ENCODE measurements at regions not wholly inside any gene's neighbourhood (a gene's known extent, or its start where the extent isn't known, plus 50 kb on each side); places are given as distances from the start of the nearest gene placed in this dataset.

DNA sequence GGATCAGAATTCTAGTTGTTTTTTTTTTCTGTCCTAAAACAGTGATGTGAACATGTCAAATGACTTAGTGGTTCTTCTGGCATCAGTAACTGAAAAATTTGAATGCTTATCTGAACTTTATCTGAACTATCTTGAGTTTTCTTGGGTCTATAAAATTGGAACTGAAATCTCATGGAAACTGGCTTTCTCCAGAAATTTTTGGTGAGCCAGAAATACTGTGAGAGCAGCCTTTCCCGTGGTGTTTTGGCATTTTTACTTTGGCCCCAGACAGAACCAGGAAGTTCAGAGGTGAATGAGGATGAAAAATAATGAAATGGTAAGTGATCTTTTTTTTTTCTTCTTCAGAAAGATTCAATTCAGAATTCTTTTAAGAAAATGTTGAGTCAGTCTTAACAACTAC, 89.5 kb upstream of the CCDC91 start:
- H3K36me3 Mint-ChIP-seq (ENCODE audit: insufficient read depth in 2 of 2), result no peaks in the 10 kb centered on the region
- no peak overlapping the region for H3K4me3 Mint-ChIP-seq
- H3K4me1 Mint-ChIP-seq (ENCODE audit: low read depth), result no peaks in the 10 kb centered on the region
- ATAC-seq (replicated peaks in 1 of 2), result no peak
- peaks cover 5% of the 10 kb centered on the region for H3K27me3 Mint-ChIP-seq (ENCODE audit: low read depth)
- H3K9me3 Mint-ChIP-seq, result no peaks in the 10 kb centered on the region
- no peak for DNase-seq
- H3K27ac Mint-ChIP-seq, result no peak overlapping the region

DNA sequence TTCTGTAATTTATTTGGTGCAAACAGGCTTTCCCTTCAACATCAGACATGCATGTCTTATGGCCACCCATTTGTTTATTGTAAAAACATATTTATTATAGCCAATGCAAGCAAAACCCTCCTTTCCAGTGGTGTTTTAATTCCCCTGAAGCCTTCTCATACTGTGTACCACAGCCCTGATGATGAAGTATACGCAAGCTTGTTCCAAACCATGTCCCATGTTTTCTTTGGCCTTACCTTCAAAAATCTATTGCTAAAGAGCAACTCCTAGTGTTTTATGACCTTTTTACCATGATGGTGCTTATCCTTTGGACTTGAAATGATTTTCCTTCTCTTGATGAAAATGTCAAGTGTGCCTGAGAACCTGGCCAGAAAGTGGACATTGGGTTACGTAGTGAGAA, 85.9 kb upstream of the CCDC91 start:
- no peak for ATAC-seq (replicated peaks in 1 of 2)
- no peak overlapping the region for H3K27ac Mint-ChIP-seq
- no peaks in the 10 kb centered on the region for H3K36me3 Mint-ChIP-seq (ENCODE audit: insufficient read depth in 2 of 2)
- H3K9me3 Mint-ChIP-seq, result no peaks in the 10 kb centered on the region
- no peak overlapping the region for H3K4me3 Mint-ChIP-seq
- no peaks in the 10 kb centered on the region for H3K27me3 Mint-ChIP-seq (ENCODE audit: low read depth)
- no peaks in the 10 kb centered on the region for H3K4me1 Mint-ChIP-seq (ENCODE audit: low read depth)
- DNase-seq, result no peak

DNA sequence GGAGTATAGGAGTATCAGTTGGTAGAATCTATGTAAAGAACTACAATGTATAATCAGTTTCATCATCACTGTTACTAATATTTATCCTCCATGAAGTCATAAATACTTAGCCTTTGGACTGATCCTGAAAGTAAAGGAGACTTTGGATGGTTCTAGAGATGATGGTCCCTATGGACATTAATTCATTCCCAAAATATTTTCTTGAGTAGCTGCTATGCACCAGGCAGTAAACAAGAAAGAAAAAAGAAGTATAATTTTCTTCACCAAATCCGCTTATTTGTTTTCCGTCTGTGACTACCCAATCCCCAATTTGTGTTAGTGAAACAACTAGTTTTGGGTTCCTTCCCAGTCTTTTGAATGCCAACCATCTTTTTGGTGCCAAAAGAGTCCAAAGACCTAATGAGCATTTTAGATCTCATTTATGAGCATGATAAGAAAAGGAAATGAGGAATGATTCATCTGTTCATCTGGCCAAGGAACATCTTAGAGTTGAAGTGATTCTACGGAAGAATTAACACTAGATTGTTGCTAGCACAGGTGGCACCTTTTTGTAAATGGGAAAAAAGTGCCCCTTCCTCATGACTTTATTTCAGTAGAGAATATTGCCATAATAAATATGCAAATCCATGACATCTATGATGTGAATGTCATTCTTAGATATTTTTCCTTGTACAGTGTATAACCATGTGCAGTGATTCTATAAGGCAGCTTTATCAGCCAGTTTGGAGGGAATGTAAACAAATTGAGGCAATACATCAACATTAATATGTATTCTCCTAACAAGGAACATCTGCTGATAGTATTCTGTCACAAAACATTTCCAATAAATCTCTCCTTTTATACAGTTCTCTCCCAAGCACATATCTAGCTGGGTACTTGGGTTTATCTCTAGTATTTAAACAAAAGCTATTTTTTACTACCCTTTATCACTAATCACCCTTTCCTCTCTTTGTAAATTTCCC, 85.1 kb upstream of the CCDC91 start:
- no peaks in the 10 kb centered on the region for H3K36me3 Mint-ChIP-seq (ENCODE audit: insufficient read depth in 2 of 2)
- no peaks in the 10 kb centered on the region for H3K9me3 Mint-ChIP-seq
- H3K27me3 Mint-ChIP-seq (ENCODE audit: low read depth), result no peaks in the 10 kb centered on the region
- DNase-seq (no peak), ATAC-seq (replicated peaks in 1 of 2) (no peak)
- no peaks in the 10 kb centered on the region for H3K4me1 Mint-ChIP-seq (ENCODE audit: low read depth)
- no peak overlapping the region for H3K27ac Mint-ChIP-seq
- no peak overlapping the region for H3K4me3 Mint-ChIP-seq

DNA sequence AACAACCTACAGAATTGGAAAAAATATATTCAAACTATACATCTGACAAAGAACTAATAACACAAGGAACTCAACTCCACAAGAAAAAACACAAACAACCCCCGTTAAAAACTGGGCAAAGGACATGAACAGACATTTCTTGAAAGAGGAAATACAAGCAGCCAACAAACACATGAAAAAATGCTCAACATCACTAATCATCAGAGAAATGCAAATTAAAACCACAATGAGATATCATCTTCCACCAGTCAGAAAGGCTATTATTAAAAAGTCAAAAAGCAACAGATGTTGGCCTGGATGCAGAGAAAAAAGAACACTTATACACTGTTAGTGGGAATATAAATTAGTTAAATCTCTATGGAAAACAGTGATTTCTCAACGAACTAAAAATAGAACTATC, 82.6 kb upstream of the CCDC91 start:
- Mint-ChIP-seq H3K9me3 (no peaks in the 10 kb centered on the region), H3K27ac (no peak overlapping the region), H3K36me3 (ENCODE audit: insufficient read depth in 2 of 2) (no peaks in the 10 kb centered on the region), H3K4me3 (no peak overlapping the region), H3K4me1 (ENCODE audit: low read depth) (no peaks in the 10 kb centered on the region), H3K27me3 (ENCODE audit: low read depth) (no peaks in the 10 kb centered on the region)
- ATAC-seq (replicated peaks in 1 of 2), result no peak
- DNase-seq, result no peak

DNA sequence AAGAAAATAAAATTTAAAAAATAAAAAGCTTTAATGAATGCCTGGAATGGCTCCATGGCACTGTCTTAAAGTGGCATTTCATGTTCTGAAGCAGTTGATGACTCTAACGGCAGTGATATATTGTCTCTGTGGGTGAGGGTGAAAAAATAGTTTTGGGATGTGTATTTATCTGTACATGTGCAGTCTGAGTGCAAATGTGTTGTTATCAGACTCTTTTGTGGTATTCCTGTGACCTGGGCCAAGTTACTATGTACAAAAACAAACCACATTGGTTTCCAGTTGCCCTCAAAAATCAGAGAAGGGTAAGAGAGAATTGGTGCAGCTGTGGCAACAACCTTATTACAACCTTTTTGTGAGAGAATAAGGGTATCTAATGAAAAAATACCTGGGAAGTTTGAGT, 81.7 kb upstream of the CCDC91 start:
- no peaks in the 10 kb centered on the region for H3K27me3 Mint-ChIP-seq (ENCODE audit: low read depth)
- ATAC-seq (replicated peaks in 1 of 2), result peak in 1 of 2 donors; percentile 21
- H3K4me1 Mint-ChIP-seq (ENCODE audit: low read depth), result no peaks in the 10 kb centered on the region
- H3K4me3 Mint-ChIP-seq, result no peak overlapping the region
- DNase-seq, result no peak
- no peaks in the 10 kb centered on the region for H3K36me3 Mint-ChIP-seq (ENCODE audit: insufficient read depth in 2 of 2)
- no peaks in the 10 kb centered on the region for H3K9me3 Mint-ChIP-seq
- H3K27ac Mint-ChIP-seq, result no peak overlapping the region

DNA sequence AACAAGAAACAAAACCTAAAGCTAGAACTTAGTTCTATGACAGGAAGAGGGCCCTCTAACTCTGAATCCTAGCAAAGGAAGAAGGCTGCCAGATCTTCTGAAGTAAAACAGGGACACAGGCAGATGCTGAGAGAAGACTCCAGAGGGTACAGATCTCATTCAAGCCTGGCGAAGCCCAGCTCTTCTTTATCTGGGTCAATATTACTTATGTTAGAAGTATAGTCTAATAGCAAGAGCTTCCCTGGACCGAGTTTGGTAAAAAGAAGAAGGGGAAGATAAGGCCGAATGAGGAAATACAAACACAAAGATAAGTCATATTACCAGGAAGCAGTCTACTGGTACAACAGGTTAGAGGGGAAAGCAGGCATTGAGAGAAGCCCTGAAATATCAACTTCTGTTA, 79.9 kb upstream of the CCDC91 start:
- H3K36me3 Mint-ChIP-seq (ENCODE audit: insufficient read depth in 2 of 2), result no peaks in the 10 kb centered on the region

DNA sequence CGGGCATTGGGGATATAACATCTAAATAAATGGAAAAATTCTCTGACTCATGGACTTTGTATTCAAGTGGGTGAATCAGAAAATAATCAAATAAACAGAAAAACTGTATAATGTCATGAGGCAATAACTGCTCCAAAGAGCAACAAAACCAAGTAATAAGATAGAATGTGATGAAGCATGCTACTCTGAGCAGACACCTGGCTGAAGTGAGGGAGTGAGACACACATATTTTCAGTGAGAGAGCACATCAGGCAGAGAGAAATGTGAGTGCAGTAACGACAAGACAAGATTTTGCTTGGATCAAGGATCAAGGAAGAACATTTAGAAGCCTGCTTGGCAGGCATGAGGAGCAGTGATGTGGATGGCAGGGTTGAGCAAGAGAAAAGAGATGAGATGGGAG, 75.8 kb upstream of the CCDC91 start:
- Mint-ChIP-seq H3K27me3 (ENCODE audit: low read depth) (peaks cover 14% of the 10 kb centered on the region), H3K4me1 (ENCODE audit: low read depth) (no peaks in the 10 kb centered on the region), H3K36me3 (ENCODE audit: insufficient read depth in 2 of 2) (no peaks in the 10 kb centered on the region), H3K27ac (no peak overlapping the region), H3K4me3 (no peak overlapping the region), H3K9me3 (no peaks in the 10 kb centered on the region)
- ATAC-seq (replicated peaks in 1 of 2), result no peak
- DNase-seq, result no peak

More for the DNA sequence above, 79.9 kb upstream of the CCDC91 start:
- Mint-ChIP-seq H3K27me3 (ENCODE audit: low read depth) (peaks cover under 1% of the 10 kb centered on the region), H3K9me3 (no peaks in the 10 kb centered on the region), H3K27ac (no peak overlapping the region), H3K4me3 (no peak overlapping the region), H3K4me1 (ENCODE audit: low read depth) (no peaks in the 10 kb centered on the region)
- ATAC-seq (replicated peaks in 1 of 2), result no peak
- no peak for DNase-seq

DNA sequence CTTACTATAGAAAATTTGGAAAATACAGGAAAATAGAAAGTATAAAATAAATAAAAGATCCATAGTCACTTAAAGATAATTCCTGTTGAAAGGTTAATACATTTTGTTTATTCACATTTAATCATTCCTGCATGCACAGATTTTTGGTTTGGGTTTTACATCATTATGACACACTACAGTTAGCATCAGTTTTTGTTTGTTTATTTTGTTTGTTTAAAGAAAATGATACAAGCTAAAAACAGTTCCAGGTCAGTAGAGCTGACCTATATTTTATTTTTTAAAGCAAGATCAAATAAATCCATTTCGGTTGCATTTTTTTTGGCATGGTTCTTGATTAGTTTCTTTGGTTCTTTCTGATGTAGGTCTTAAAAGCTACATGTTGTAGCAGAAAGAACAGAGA, 68.8 kb upstream of the CCDC91 start:
- H3K27me3 Mint-ChIP-seq (ENCODE audit: low read depth), result peaks cover 2% of the 10 kb centered on the region
- DNase-seq (no peak), ATAC-seq (replicated peaks in 1 of 2) (no peak)
- no peaks in the 10 kb centered on the region for H3K4me1 Mint-ChIP-seq (ENCODE audit: low read depth)
- no peak overlapping the region for H3K27ac Mint-ChIP-seq
- no peaks in the 10 kb centered on the region for H3K9me3 Mint-ChIP-seq
- no peak overlapping the region for H3K4me3 Mint-ChIP-seq
- H3K36me3 Mint-ChIP-seq (ENCODE audit: insufficient read depth in 2 of 2), result no peaks in the 10 kb centered on the region

DNA sequence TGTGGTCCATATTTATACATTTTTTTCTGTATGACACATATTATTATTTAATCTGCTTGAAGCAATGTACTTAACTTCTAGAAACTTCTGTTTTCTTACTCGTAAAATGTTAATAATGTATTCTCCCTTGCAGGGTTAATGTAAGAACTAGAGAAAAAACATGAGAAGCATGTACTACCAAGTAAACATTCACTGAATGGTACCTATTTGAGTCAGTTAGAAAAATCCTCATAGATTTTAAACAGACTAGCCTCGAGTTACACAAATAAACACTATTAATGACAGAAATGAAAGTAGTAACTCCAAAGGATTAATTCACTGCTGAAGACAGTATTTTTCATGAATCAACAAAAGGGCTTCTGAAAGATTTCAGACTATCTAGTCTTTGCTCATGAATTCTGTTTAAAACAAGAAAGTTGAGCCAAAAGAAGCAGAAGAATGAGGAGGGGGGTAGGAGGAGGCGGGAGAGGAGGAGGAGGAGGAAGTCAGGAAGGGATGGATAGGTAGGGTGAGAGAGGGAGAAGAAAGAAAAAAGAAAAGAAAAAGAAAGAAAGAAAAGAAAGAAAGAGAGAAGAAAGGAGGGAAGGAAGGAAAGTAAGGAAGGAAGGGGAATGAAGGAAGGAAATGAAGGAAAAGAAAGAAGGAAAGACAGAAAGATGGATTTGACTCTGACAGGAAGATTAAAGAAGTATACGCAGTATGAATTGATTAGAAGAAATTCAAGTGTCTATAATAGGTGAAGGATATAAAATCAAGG, 68.2 kb upstream of the CCDC91 start:
- ATAC-seq (replicated peaks in 1 of 2), result no peak
- H3K4me3 Mint-ChIP-seq, result no peak overlapping the region
- no peaks in the 10 kb centered on the region for H3K4me1 Mint-ChIP-seq (ENCODE audit: low read depth)
- no peak overlapping the region for H3K27ac Mint-ChIP-seq
- no peak for DNase-seq
- no peaks in the 10 kb centered on the region for H3K27me3 Mint-ChIP-seq (ENCODE audit: low read depth)
- H3K9me3 Mint-ChIP-seq, result no peaks in the 10 kb centered on the region
- H3K36me3 Mint-ChIP-seq (ENCODE audit: insufficient read depth in 2 of 2), result no peaks in the 10 kb centered on the region

DNA sequence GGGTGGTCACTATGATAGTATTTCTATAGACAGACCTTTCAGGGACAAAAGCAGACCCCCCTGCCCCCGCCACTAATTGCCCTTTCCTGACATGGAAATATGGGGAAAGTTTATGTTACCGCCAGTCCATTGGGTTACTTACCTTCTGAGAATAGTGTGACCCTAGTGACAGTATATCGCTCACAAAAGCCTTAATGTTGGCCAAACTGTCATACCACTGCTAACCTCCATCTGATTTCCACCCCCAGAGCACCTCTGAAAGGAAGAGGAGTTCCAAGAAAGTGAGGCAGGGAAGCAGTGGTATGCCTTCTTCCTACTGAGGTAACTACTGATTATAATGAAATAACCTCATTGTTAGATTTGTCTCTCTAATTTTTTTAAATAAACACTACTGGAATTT, 67.5 kb upstream of the CCDC91 start:
- Mint-ChIP-seq H3K9me3 (no peaks in the 10 kb centered on the region), H3K4me3 (no peak overlapping the region), H3K27ac (no peak overlapping the region), H3K27me3 (ENCODE audit: low read depth) (no peaks in the 10 kb centered on the region), H3K4me1 (ENCODE audit: low read depth) (no peaks in the 10 kb centered on the region), H3K36me3 (ENCODE audit: insufficient read depth in 2 of 2) (no peaks in the 10 kb centered on the region)
- no peak for ATAC-seq (replicated peaks in 1 of 2)
- no peak for DNase-seq

DNA sequence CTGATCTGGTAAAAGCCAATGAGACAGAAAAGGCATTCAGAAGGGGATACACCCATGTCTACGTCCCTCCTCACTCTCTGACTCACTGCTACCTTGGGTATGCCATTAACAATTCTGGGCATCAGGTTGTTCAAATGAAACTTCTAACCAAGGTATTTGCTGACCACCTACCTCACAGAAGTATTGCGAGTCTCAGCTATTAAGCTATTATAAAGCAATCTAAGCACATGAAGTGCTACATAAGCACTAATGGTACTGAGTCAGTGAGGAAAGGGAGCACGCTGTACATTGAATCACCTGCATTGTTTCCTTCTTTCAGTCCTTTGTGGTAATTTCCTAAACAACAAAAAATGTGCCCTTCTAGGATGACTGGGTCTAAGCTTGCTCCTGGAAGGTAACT, 62.8 kb upstream of the CCDC91 start:
- no peak for DNase-seq
- peaks cover 4% of the 10 kb centered on the region for H3K4me1 Mint-ChIP-seq (ENCODE audit: low read depth)
- no peaks in the 10 kb centered on the region for H3K9me3 Mint-ChIP-seq
- H3K27me3 Mint-ChIP-seq (ENCODE audit: low read depth), result no peaks in the 10 kb centered on the region
- H3K36me3 Mint-ChIP-seq (ENCODE audit: insufficient read depth in 2 of 2), result no peaks in the 10 kb centered on the region
- no peak overlapping the region for H3K4me3 Mint-ChIP-seq
- no peak overlapping the region for H3K27ac Mint-ChIP-seq
- no peak for ATAC-seq (replicated peaks in 1 of 2)

DNA sequence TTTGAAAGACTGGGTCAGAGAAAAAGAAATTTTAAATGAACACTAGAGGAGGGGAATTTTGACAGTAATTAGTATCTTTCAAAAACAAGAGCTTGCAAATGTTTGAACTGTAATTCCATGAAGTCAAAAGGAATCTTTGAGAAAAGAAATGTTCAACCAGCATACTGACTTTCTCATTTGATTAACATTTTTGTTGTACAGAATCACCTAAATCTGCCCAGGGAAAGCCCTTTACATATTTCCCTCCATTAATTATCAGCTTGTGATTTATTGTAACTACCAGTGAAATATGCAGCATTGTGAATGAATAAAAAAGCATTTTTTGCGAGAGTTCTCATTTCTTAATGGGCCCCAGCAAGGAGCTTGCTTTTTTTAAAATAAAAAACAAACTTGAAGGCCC, 61.2 kb upstream of the CCDC91 start:
- DNase-seq, result no peak
- Mint-ChIP-seq H3K27ac (no peak overlapping the region), H3K4me3 (no peak overlapping the region), H3K4me1 (ENCODE audit: low read depth) (peaks cover 4% of the 10 kb centered on the region), H3K36me3 (ENCODE audit: insufficient read depth in 2 of 2) (no peaks in the 10 kb centered on the region), H3K27me3 (ENCODE audit: low read depth) (no peaks in the 10 kb centered on the region), H3K9me3 (no peaks in the 10 kb centered on the region)
- no peak for ATAC-seq (replicated peaks in 1 of 2)

DNA sequence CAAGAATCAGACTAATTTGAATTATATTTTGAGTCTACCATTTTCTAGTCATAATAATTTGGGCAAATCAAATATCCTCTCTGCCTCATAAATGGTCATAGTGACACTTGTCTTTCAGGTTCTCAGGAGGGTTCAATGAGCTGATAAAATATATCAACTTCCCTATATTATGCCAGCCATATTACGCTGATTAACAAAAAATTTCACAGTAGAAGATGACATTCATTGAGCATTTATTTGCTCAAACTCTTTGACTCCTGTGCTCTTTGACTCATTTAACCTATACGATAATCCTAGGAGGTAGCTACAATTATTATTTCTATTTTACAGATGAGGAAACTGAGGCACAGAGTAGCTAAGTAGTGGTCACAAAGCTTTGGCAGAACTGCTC, 60.0 kb upstream of the CCDC91 start:
- Mint-ChIP-seq H3K4me3 (no peak overlapping the region), H3K9me3 (no peaks in the 10 kb centered on the region), H3K36me3 (ENCODE audit: insufficient read depth in 2 of 2) (no peaks in the 10 kb centered on the region), H3K27me3 (ENCODE audit: low read depth) (no peaks in the 10 kb centered on the region), H3K4me1 (ENCODE audit: low read depth) (peaks cover 4% of the 10 kb centered on the region), H3K27ac (no peak overlapping the region)
- no peak for ATAC-seq (replicated peaks in 1 of 2)
- DNase-seq, result no peak

Measured in activated T-cell treated with anti-CD3 and anti-CD28 coated beads, Interleukin-2, amount 50 U/mL, for 72 hours (primary cell).